Activated naive CD8-positive, alpha-beta T cell treated with anti-CD3 and anti-CD28 coated beads, Interleukin-2, amount 10 ng/mL, durations not matched to agents 7 days and 5 days (primary cell): ENCODE measurements at regions not wholly inside any gene's neighbourhood (a gene's known extent, or its start where the extent isn't known, plus 50 kb on each side); places are given as distances from the start of the nearest gene placed in this dataset.

Source experiments
- ATAC-seq: fragments of 150-1000 bp; cut with Tn5 transposase; one replicate; pipeline ENCODE4 v1.10.0; 2021; ENCODE audit warnings: low read depth, moderate library complexity
- POLR2A ChIA-PET: fragments of 350-600 bp; sonication (Branson Sonifier 250); formaldehyde crosslinking; loops from one replicate; lab custom pipeline; 2021; ENCODE audit warnings: antibody characterized with exemption; lab: Charles Lee
- DNase-seq: peaks from one replicate; pipeline ENCODE4 v3.0.0; 2021
- H3K27ac Mint-ChIP-seq: one replicate; pipeline ENCODE4 v1.8.0; 2022; ENCODE audit warnings: mild to moderate bottlenecking, mixed read lengths
- H3K27me3 Mint-ChIP-seq: one replicate; pipeline ENCODE4 v1.8.0; 2022; ENCODE audit warnings: mild to moderate bottlenecking, moderate library complexity, mixed read lengths
- H3K36me3 Mint-ChIP-seq: one replicate; pipeline ENCODE4 v1.8.0; 2021; ENCODE audit warnings: mild to moderate bottlenecking, mixed read lengths
- H3K4me1 Mint-ChIP-seq: one replicate; pipeline ENCODE4 v1.8.0; 2021; ENCODE audit warnings: mixed read lengths
- H3K4me3 Mint-ChIP-seq: one replicate; pipeline ENCODE4 v1.8.0; 2022; ENCODE audit warnings: mild to moderate bottlenecking, moderate library complexity, mixed read lengths
- H3K9me3 Mint-ChIP-seq: one replicate; pipeline ENCODE4 v1.8.0; 2021; ENCODE audit warnings: mixed read lengths

DNA sequence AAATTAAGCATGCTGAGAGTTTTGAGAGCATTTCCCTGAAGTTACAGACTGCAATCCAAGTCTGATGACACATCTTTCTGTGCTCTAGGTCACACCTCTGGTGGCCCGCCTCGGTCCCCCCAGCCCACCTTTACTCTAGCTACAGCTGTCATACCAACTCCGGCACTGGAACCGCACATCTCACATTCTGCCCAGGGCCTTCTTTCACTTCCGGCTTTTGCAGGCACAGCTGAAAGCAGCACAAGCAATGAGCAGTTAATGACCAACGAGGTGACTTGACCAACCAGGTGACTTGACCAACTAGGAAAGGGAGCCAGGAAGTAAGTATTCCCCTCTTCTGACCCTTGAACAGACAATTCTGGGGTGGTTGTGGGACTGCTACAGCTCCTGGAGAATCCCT, 88.6 kb upstream of the MOCS1 start:
- POLR2A ChIA-PET, result no interaction called here
- Mint-ChIP-seq H3K36me3 (no peaks in the 10 kb centered on the region), H3K9me3 (peaks cover 4% of the 10 kb centered on the region)

DNA sequence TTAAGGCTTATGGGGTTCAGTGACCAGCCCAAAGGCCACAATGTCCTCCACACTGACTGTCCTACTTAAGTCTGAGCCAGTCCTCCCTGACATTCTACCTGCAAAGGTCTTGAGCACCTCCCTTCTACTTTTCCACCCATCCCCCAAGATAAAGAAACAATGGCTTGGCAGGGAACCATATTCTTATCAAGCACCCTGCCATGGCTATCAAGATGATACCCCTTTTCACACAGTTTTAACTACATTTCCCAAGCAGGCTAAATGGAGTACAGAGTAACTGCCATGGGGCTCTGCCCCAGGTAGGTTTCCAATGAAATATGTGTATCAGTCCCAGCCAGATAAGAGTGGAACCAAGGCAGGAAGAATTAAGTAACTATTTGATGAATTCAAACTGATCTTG, 85.9 kb upstream of the MOCS1 start:
- no peak for ATAC-seq
- Mint-ChIP-seq H3K27me3 (peaks cover 2% of the 10 kb centered on the region), H3K36me3 (no peaks in the 10 kb centered on the region), H3K9me3 (peaks cover 5% of the 10 kb centered on the region), H3K27ac (no peak overlapping the region), H3K4me1 (peaks cover 1% of the 10 kb centered on the region), H3K4me3 (no peak overlapping the region)
- POLR2A ChIA-PET, result no interaction called here
- no peak for DNase-seq

More for the DNA sequence above, 88.6 kb upstream of the MOCS1 start:
- no peak overlapping the region for H3K27ac Mint-ChIP-seq
- no peak overlapping the region for H3K4me3 Mint-ChIP-seq
- DNase-seq (no peak), ATAC-seq (no peak)
- peaks cover 1% of the 10 kb centered on the region for H3K4me1 Mint-ChIP-seq
- peaks cover 2% of the 10 kb centered on the region for H3K27me3 Mint-ChIP-seq

DNA sequence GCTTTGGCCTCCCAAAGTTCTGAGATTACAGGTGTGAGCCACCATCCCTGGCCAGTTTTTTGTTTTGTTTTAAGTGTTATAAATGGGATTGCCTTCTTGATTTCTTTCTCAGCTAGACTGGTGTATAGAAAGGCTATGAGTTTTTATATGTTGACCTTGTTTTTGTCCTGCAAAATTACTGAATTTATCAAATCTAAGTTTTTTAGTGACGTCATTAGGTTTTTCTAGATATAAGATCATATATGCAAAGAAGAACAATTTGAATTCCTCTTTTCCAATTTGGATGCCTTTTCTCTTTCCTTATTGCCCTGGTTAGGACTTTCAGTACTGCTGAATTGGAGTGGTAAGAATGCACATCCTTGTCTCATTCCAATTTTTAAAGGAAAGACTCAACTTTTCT, 81.3 kb upstream of the MOCS1 start:
- ATAC-seq (no peak), DNase-seq (no peak)
- Mint-ChIP-seq H3K4me3 (no peak overlapping the region), H3K27me3 (peaks cover 11% of the 10 kb centered on the region), H3K36me3 (no peaks in the 10 kb centered on the region), H3K27ac (no peak overlapping the region), H3K9me3 (peaks cover 5% of the 10 kb centered on the region), H3K4me1 (no peaks in the 10 kb centered on the region)
- POLR2A ChIA-PET, result no interaction called here

DNA sequence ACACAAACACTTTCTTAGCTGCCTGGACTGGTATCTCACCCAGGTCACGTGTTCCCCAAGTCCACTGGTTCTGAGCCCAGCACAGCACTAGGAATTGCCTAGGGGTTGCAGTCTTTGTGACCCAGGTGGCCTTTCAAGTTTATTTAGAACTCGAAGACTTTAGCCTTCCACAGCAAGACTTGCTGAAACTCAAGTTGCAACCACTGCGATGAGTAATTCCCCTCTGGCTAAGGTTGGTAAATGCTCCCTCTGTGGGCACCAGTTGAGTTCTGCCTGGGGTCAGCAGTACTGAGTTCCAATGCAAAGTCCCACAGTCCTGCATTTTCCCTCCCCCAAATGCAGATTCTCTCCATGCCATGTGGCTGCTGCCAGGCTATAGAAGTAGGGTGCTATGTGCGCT, 77.6 kb upstream of the MOCS1 start:
- peaks cover 2% of the 10 kb centered on the region for H3K9me3 Mint-ChIP-seq
- ATAC-seq, result no peak
- H3K27ac Mint-ChIP-seq, result no peak overlapping the region
- DNase-seq, result no peak
- no peaks in the 10 kb centered on the region for H3K36me3 Mint-ChIP-seq
- no peak overlapping the region for H3K4me3 Mint-ChIP-seq
- POLR2A ChIA-PET, result no interaction called here
- H3K4me1 Mint-ChIP-seq, result no peaks in the 10 kb centered on the region
- H3K27me3 Mint-ChIP-seq, result peaks cover 17% of the 10 kb centered on the region

DNA sequence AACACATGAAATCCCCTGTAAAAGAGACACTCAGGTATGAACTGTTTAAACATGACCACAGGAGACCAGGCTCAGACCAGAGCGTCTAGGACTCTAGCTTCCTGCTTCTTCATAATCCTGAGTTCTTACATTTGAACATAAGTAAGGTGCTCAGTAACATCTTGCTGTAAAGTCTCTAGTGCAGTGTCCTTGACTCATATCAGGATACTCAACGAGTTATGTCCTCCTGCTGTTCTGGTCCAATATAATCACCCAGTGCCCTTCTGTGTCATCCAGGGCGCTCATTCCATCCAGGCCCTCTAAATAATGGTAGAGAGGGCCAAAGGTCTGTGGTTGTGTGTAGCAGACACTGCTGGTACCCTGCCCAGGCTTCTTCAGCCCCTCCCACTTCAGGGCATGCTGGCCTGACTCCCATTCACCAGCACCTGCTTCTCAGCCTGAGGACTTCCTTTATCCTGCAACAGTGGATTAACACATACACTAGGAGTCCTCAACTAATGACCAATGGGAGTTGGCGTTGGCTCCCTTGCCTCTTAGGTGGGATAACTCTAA, 66.8 kb upstream of the MOCS1 start:
- DNase-seq, result no peak
- Mint-ChIP-seq H3K4me3 (no peak overlapping the region), H3K9me3 (peaks cover 17% of the 10 kb centered on the region), H3K4me1 (no peaks in the 10 kb centered on the region), H3K27me3 (no peaks in the 10 kb centered on the region), H3K36me3 (no peaks in the 10 kb centered on the region), H3K27ac (no peak overlapping the region)
- POLR2A ChIA-PET, result no interaction called here
- ATAC-seq, result no peak

DNA sequence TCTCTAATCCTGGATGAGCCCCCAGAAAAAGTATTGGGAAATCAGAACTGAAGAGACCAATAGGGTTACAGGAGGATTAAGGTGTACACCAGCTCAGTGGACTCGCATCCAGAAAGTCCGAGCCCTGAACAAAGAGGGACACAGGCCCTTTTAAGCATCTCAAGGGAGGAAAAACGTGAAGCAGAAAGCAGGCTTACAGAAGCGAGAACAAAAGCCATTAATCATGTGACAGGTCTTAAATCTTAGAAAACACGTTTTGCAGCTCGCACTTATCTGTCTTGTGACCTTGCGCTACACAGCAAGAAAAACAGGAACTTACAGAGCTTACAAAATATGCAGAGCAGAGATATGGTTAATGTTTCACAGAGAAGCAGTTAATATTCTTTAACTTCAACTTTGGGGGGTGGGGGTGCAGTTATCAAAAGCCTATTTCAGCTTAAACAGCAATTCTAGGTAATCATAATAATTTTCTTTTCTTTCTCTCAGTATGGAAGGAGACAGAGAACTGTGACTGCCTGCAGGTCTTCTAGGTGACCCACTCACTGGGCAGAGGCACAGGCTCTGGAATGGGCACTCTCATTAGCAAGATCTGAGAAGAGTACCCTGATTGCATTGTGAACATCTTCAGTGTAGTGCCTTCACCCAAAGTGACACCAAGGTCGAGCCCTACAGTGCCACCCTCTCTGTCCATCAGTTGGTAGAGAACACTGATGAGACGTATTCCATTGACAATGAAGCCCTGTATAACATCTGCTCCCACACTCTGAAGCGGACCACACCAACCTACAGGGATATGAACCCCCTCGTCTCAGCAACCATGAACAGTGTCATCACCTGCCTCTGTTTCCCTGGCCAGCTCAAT, 65.0 kb upstream of the MOCS1 start:
- Mint-ChIP-seq H3K4me3 (no peak overlapping the region), H3K9me3 (peaks cover 17% of the 10 kb centered on the region), H3K36me3 (no peaks in the 10 kb centered on the region), H3K27ac (no peak overlapping the region), H3K4me1 (no peaks in the 10 kb centered on the region), H3K27me3 (no peaks in the 10 kb centered on the region)
- ATAC-seq (no peak), DNase-seq (no peak)
- POLR2A ChIA-PET, result no interaction called here

DNA sequence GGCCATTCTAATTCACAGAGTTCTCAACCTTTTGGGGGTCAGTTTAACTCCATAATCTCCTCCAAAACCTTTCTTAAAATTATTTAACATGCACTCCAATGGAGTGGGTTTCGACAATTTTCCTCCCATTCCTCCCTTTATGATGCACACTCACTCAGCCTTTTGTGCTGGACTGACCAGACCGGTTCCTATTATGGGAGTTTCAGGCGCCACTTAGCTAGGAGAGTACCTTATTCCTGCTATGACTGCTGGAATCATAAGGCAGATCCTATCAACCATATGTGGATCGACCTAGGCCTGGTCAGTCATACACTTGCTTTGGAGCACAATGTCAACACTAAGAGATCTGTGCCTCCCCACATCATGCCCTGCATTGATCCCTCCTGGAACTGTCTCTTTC, 63.9 kb upstream of the MOCS1 start:
- Mint-ChIP-seq H3K36me3 (no peaks in the 10 kb centered on the region), H3K27ac (no peak overlapping the region), H3K4me1 (no peaks in the 10 kb centered on the region), H3K27me3 (no peaks in the 10 kb centered on the region), H3K4me3 (no peak overlapping the region), H3K9me3 (peaks cover 19% of the 10 kb centered on the region)
- no peak for DNase-seq
- POLR2A ChIA-PET, result no interaction called here
- ATAC-seq, result no peak

DNA sequence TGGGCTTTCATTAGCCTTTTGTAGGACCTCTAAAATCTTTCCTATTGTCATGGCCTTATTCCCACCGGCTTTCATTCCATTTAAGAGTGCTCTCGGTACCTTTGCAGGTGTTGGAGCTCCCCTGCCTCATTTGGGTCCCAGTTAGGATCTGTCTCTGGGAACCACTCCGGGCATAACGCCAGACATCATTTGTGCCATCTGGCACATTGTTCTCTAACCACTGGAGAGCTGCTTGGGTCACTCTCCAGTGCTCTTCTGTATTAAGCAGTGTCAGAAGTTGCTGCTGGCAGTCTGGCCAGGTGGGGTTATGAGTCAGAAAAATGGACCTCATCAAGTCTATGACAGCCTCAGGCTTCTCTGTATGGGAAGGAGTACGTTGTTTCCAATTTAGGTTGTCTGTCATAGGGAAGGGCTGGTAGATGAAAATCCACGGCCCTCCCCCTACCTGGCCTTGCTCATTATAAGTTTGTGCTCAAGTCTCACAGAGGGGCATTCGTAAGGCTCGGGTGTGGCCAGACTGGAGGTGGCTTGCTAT, 62.9 kb upstream of the MOCS1 start:
- no peak for DNase-seq
- no peaks in the 10 kb centered on the region for H3K4me1 Mint-ChIP-seq
- POLR2A ChIA-PET, result no interaction called here
- H3K27me3 Mint-ChIP-seq, result no peaks in the 10 kb centered on the region
- no peaks in the 10 kb centered on the region for H3K36me3 Mint-ChIP-seq
- no peak for ATAC-seq
- H3K4me3 Mint-ChIP-seq, result no peak overlapping the region
- H3K9me3 Mint-ChIP-seq, result peaks cover 19% of the 10 kb centered on the region
- H3K27ac Mint-ChIP-seq, result no peak overlapping the region

DNA sequence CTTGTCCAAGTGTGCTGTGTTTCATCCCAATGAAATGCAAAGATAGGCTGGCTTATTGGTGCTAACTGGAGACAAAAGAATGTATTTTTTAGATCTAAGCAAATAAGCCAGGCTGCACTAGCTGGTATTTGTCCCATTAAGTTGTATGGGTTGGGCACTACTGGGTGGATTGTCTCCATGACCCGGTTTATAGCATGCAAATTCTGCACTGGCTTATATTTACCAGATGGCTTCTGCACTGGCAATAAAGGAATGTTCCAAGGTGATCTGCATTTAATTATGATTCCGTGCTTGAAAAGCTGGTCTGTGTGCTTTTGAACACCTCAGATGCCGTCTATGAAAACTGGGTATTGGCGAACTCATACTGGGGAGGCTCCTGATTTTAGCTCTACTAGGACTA, 61.4 kb upstream of the MOCS1 start:
- DNase-seq (no peak), ATAC-seq (no peak)
- Mint-ChIP-seq H3K4me3 (no peak overlapping the region), H3K27ac (no peak overlapping the region), H3K27me3 (no peaks in the 10 kb centered on the region), H3K9me3 (peaks cover 22% of the 10 kb centered on the region), H3K36me3 (no peaks in the 10 kb centered on the region), H3K4me1 (no peaks in the 10 kb centered on the region)
- POLR2A ChIA-PET, result no interaction called here

DNA sequence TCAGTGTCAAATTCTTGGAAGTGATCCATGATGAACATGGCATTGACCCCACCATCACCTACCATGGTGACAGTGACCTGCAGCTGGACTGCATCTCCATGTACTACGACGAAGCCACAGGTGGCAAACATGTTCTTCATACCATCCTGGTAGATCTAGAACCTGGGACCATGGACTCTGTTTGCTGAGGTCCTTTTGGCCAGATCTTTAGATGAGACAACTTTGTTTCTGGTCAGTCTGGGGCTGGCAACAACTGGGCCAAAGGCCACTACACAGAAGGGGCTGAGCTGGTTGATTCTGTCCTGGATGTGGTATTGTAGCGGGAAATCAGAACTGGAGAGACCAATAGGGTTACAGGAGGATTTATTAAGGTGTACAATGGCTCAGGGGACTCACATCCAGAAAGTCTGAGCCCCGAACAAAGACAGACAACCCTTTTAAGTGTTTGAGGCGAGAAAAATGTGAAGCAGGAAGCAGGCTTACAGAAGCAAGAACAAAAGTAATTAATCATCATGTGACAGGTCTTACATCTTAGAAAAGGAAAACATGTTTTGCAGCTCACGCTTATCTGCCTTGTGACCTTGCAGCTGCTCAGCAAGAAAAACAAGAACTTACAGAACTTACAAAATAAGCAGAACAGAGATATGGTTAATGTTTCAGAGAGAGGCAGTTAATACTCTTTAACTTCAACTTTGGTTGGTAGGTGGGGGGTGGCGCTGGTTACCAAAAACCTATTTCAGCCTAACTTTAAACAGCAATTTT, 58.8 kb upstream of the MOCS1 start:
- peaks cover 12% of the 10 kb centered on the region for H3K9me3 Mint-ChIP-seq
- POLR2A ChIA-PET, result no interaction called here
- DNase-seq (no peak), ATAC-seq (no peak)
- no peaks in the 10 kb centered on the region for H3K4me1 Mint-ChIP-seq
- H3K4me3 Mint-ChIP-seq, result no peak overlapping the region
- no peaks in the 10 kb centered on the region for H3K36me3 Mint-ChIP-seq
- no peak overlapping the region for H3K27ac Mint-ChIP-seq
- H3K27me3 Mint-ChIP-seq, result no peaks in the 10 kb centered on the region
